ENCODE measurements at regions not wholly inside any gene's neighbourhood (a gene's known extent, or its start where the extent isn't known, plus 50 kb on each side); places are given as distances from the start of the nearest gene placed in this dataset.

GRCh38 chr12:19064713-19065112 is 64.8 kb upstream of the PLEKHA5 start:
- no peak overlapping the region for H3K27ac Mint-ChIP-seq (ENCODE audit: unreplicated experiment)
- H3K27me3 ChIP-seq (replicated peaks; ENCODE audit: control insufficient read depth, insufficient read depth, low read length), result no peaks in the 10 kb centered on the region
- H3K9me3 ChIP-seq, result no peaks in the 10 kb centered on the region
- intact Hi-C loops (cut with micrococcal nuclease; ENCODE audit: unreplicated experiment), result no loop called here
- H3K4me1 ChIP-seq, result peaks cover 26% of the 10 kb centered on the region
- TF ChIP-seq CTCF (IDR thresholded peaks at IDR 0.05; ENCODE audit: insufficient read depth in 1 of 2, low read depth in 1 of 2, low read length in 1 of 2, severe bottlenecking in 1 of 2, unreplicated experiment in 1 of 2), result no peak
- no peaks in the 10 kb centered on the region for H3K9me3 Mint-ChIP-seq (ENCODE audit: unreplicated experiment)
- H3K4me1 Mint-ChIP-seq (ENCODE audit: low read depth, unreplicated experiment), result peaks cover 32% of the 10 kb centered on the region
- H3K27me3 Mint-ChIP-seq (ENCODE audit: insufficient read depth, unreplicated experiment), result no peaks in the 10 kb centered on the region
- H3K36me3 Mint-ChIP-seq (ENCODE audit: insufficient read depth, unreplicated experiment), result no peaks in the 10 kb centered on the region
- no TSS peak for BruUV-seq (replicated peaks)
- H3K36me3 ChIP-seq (ENCODE audit: control insufficient read depth, insufficient read depth, low read length), result no peaks in the 10 kb centered on the region
- H3K4me3 Mint-ChIP-seq (ENCODE audit: unreplicated experiment), result no peak overlapping the region
- no peak overlapping the region for H3K4me3 ChIP-seq (ENCODE audit: low read depth, low read length)
- CTCF ChIA-PET, result no interaction called here
- POLR2A ChIA-PET, result no interaction called here
- DNase-seq, result no peak

GRCh38 chr12:19065223-19065622 is 64.3 kb upstream of the PLEKHA5 start:
- Histone ChIP-seq H3K36me3 (ENCODE audit: control insufficient read depth, insufficient read depth, low read length) (no peaks in the 10 kb centered on the region), H3K27me3 (replicated peaks; ENCODE audit: control insufficient read depth, insufficient read depth, low read length) (no peaks in the 10 kb centered on the region), H3K9me3 (no peaks in the 10 kb centered on the region), H3K4me1 (peaks cover 26% of the 10 kb centered on the region), H3K4me3 (ENCODE audit: low read depth, low read length) (no peak overlapping the region)
- intact Hi-C loops (cut with micrococcal nuclease; ENCODE audit: unreplicated experiment), result no loop called here
- Mint-ChIP-seq H3K36me3 (ENCODE audit: insufficient read depth, unreplicated experiment) (no peaks in the 10 kb centered on the region), H3K4me3 (ENCODE audit: unreplicated experiment) (no peak overlapping the region), H3K9me3 (ENCODE audit: unreplicated experiment) (peaks cover 4% of the 10 kb centered on the region), H3K27ac (ENCODE audit: unreplicated experiment) (peak overlapping the region; percentile 68), H3K4me1 (ENCODE audit: low read depth, unreplicated experiment) (peaks cover 32% of the 10 kb centered on the region), H3K27me3 (ENCODE audit: insufficient read depth, unreplicated experiment) (no peaks in the 10 kb centered on the region)
- ChIA-PET CTCF (no interaction called here), POLR2A (interaction anchor here (1.2 kb wide), 1 partner anchor 20 kb away, joined by 4 read pairs; no protein-coding TSS in a partner anchor)
- no TSS peak for BruUV-seq (replicated peaks)
- TF ChIP-seq CTCF (IDR thresholded peaks at IDR 0.05; ENCODE audit: insufficient read depth in 1 of 2, low read depth in 1 of 2, low read length in 1 of 2, severe bottlenecking in 1 of 2, unreplicated experiment in 1 of 2), result no peak
- DNase-seq, result no peak

- no TSS peak for BruUV-seq (replicated peaks)
- DNase-seq, result no peak
Observed at GRCh38 chr12:19065871-19066270, 63.7 kb upstream of the PLEKHA5 start.

More at GRCh38 chr12:19065871-19066270, 63.7 kb upstream of the PLEKHA5 start:
- Histone ChIP-seq H3K4me3 (ENCODE audit: low read depth, low read length) (no peak overlapping the region), H3K36me3 (ENCODE audit: control insufficient read depth, insufficient read depth, low read length) (no peaks in the 10 kb centered on the region), H3K9me3 (no peaks in the 10 kb centered on the region), H3K27me3 (replicated peaks; ENCODE audit: control insufficient read depth, insufficient read depth, low read length) (no peaks in the 10 kb centered on the region), H3K4me1 (peaks cover 26% of the 10 kb centered on the region)
- intact Hi-C loops (cut with micrococcal nuclease; ENCODE audit: unreplicated experiment), result loop anchor here (1.0 to 2.0 kb wide), 3 partner anchors 21 to 65 kb away; no protein-coding TSS in a partner anchor
- Mint-ChIP-seq H3K4me3 (ENCODE audit: unreplicated experiment) (peak overlapping the region; percentile 61), H3K27me3 (ENCODE audit: insufficient read depth, unreplicated experiment) (no peaks in the 10 kb centered on the region), H3K27ac (ENCODE audit: unreplicated experiment) (peak overlapping the region; percentile 68), H3K9me3 (ENCODE audit: unreplicated experiment) (peaks cover 9% of the 10 kb centered on the region), H3K4me1 (ENCODE audit: low read depth, unreplicated experiment) (peaks cover 32% of the 10 kb centered on the region), H3K36me3 (ENCODE audit: insufficient read depth, unreplicated experiment) (no peaks in the 10 kb centered on the region)
- TF ChIP-seq CTCF (IDR thresholded peaks at IDR 0.05; ENCODE audit: insufficient read depth in 1 of 2, low read depth in 1 of 2, low read length in 1 of 2, severe bottlenecking in 1 of 2, unreplicated experiment in 1 of 2), result no peak
- POLR2A ChIA-PET, result interaction anchor here (1.2 kb wide), 1 partner anchor 20 kb away, joined by 4 read pairs; no protein-coding TSS in a partner anchor
- CTCF ChIA-PET, result interaction anchor here (0.5 to 1.2 kb wide), 5 partner anchors 13 to 75 kb away, joined by 3 to 4 read pairs (median 3); no protein-coding TSS in a partner anchor
